ENCODE measurements at regions not wholly inside any gene's neighbourhood (a gene's known extent, or its start where the extent isn't known, plus 50 kb on each side); places are given as distances from the start of the nearest gene placed in this dataset.

DNA sequence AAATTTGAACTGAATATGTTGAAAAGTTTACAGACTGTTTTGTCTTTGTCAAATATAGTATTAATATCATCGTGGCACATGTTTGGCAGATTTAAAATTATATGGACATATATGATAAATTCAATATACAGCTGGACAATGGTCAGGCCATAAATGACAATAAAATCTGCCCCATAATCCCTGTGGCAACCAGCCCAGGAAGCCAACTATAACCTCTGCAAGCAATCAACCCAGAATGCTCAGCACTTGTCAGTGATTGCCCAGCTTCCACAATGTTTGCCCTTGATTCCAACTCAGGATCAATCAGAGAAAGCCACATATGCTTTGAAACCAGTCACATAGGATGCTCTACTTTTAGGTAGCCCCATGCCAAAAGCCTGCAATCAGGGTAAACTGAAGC is 671.9 kb downstream of the SUCLG1 start:
- H3K4me1 ChIP-seq (ENCODE audit: insufficient read depth, low read length): peaks cover 20% of the 10 kb centered on the region
- H3K9me3 ChIP-seq (ENCODE audit: insufficient read depth, low read depth, low read length): no peaks in the 10 kb centered on the region
- H3K36me3 ChIP-seq (ENCODE audit: insufficient read depth, low read length): no peaks in the 10 kb centered on the region
- WGBS: no CpG with 5 or more reads among the region's 1 CpG
- H3K27me3 ChIP-seq (ENCODE audit: insufficient read depth, low read length): no peaks in the 10 kb centered on the region
- H3K4me3 ChIP-seq (ENCODE audit: low read length): no peak overlapping the region
- H3K27ac ChIP-seq (ENCODE audit: low read depth, low read length): 0 out of 2 replicates have a peak overlapping the region, but pooled peaks have one; percentile 1
- H3K9ac ChIP-seq (ENCODE audit: low read depth, low read length): no peak overlapping the region

DNA sequence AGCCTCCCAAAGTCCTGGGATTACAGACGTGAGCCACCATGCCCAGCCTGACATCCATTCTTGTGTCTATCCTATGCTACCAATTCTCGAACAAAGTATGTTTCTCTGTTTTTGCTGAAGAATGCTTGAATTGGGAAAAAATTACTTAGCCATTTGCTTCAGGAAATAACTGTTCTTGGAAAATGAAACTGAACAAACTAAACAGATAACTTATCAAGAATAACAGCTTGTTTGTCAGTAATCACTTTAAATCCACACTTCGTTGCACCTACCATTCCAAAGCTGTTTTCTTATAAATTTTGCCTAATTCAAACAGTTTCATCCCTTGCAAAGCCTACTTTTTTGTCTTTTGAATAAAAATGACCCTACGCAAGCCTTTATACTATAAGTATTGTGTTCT is 672.9 kb downstream of the SUCLG1 start:
- no peak overlapping the region for H3K4me3 ChIP-seq (ENCODE audit: low read length)
- no peaks in the 10 kb centered on the region for H3K36me3 ChIP-seq (ENCODE audit: insufficient read depth, low read length)
- H3K9me3 ChIP-seq (ENCODE audit: insufficient read depth, low read depth, low read length): no peaks in the 10 kb centered on the region
- WGBS: 78% methylated on average over 3 of the region's 4 CpGs
- H3K27me3 ChIP-seq (ENCODE audit: insufficient read depth, low read length): no peaks in the 10 kb centered on the region
- no peak overlapping the region for H3K9ac ChIP-seq (ENCODE audit: low read depth, low read length)
- peaks cover 23% of the 10 kb centered on the region for H3K4me1 ChIP-seq (ENCODE audit: insufficient read depth, low read length)
- H3K27ac ChIP-seq (ENCODE audit: low read depth, low read length): no peak overlapping the region

DNA sequence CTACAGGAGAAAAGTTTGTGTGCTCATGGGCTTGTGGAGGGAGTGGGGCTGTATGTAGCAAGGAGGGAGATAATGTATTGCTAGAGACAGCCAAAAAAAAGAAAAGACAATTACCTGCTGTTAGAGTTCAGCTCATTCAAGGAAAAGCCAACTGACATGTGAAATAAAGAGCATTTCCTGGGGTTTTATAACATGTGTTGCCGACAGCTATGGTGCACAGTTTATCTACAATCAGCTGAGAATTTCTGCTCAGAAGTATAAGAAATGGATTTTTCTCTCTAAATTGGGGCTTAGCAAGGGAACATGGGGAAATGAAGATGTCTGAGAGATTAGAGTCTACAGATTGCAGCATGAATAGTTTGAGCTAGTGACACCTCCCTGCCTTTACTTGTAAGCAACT is 674.1 kb downstream of the SUCLG1 start:
- Histone ChIP-seq H3K27ac (ENCODE audit: low read depth, low read length) (no peak overlapping the region), H3K36me3 (ENCODE audit: insufficient read depth, low read length) (no peaks in the 10 kb centered on the region), H3K9me3 (ENCODE audit: insufficient read depth, low read depth, low read length) (no peaks in the 10 kb centered on the region), H3K9ac (ENCODE audit: low read depth, low read length) (no peak overlapping the region), H3K4me1 (ENCODE audit: insufficient read depth, low read length) (peaks cover 23% of the 10 kb centered on the region), H3K27me3 (ENCODE audit: insufficient read depth, low read length) (no peaks in the 10 kb centered on the region), H3K4me3 (ENCODE audit: low read length) (no peak overlapping the region)
- 87% methylated on average over 1 of the region's 1 CpG for WGBS

DNA sequence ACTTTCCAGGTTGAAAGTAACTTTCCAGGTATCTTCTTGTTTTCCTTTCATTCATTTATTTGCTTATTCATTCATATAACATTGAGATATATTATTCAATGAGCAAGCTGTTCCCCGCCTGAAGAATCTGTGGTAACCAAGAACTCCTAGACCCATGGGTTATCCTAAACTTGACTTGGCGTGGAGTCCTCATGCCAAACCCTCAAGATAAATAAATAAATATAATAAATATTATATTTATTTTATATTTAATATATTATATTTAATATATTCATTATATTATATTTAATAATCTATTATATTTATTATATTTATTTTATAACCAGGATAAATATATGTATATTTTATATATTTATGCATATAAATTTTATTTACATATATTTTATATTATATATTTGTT is 674.8 kb downstream of the SUCLG1 start:
- WGBS: 72% methylated on average over 2 of the region's 2 CpGs
- Histone ChIP-seq H3K9ac (ENCODE audit: low read depth, low read length) (no peak overlapping the region), H3K27me3 (ENCODE audit: insufficient read depth, low read length) (no peaks in the 10 kb centered on the region), H3K36me3 (ENCODE audit: insufficient read depth, low read length) (no peaks in the 10 kb centered on the region), H3K27ac (ENCODE audit: low read depth, low read length) (no peak overlapping the region), H3K9me3 (ENCODE audit: insufficient read depth, low read depth, low read length) (no peaks in the 10 kb centered on the region), H3K4me3 (ENCODE audit: low read length) (no peak overlapping the region), H3K4me1 (ENCODE audit: insufficient read depth, low read length) (peaks cover 23% of the 10 kb centered on the region)

DNA sequence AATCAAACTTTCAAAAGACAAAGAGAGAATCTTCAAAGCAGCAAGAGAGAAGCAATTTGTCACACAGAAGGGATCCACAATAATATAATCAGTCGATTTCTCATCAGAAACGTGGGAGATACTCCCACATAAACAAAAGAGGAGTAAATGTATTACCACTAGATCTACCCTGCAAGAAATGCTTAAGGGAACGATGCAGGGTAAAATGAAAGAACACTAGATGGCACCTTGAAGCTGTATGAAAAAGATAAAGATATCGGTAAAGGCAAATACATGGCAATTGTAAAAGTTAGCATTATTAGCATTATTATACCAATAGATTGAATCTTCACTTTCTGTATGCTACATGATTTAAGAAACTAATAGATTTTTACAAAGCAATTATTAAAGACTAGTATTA is 677.0 kb downstream of the SUCLG1 start:
- Histone ChIP-seq H3K27ac (ENCODE audit: low read depth, low read length) (no peak overlapping the region), H3K9me3 (ENCODE audit: insufficient read depth, low read depth, low read length) (no peaks in the 10 kb centered on the region), H3K9ac (ENCODE audit: low read depth, low read length) (no peak overlapping the region), H3K27me3 (ENCODE audit: insufficient read depth, low read length) (no peaks in the 10 kb centered on the region), H3K4me3 (ENCODE audit: low read length) (no peak overlapping the region), H3K36me3 (ENCODE audit: insufficient read depth, low read length) (no peaks in the 10 kb centered on the region), H3K4me1 (ENCODE audit: insufficient read depth, low read length) (peaks cover 7% of the 10 kb centered on the region; the same call in 1 of the 2 replicates)
- WGBS: 78% methylated on average over 4 of the region's 4 CpGs

DNA sequence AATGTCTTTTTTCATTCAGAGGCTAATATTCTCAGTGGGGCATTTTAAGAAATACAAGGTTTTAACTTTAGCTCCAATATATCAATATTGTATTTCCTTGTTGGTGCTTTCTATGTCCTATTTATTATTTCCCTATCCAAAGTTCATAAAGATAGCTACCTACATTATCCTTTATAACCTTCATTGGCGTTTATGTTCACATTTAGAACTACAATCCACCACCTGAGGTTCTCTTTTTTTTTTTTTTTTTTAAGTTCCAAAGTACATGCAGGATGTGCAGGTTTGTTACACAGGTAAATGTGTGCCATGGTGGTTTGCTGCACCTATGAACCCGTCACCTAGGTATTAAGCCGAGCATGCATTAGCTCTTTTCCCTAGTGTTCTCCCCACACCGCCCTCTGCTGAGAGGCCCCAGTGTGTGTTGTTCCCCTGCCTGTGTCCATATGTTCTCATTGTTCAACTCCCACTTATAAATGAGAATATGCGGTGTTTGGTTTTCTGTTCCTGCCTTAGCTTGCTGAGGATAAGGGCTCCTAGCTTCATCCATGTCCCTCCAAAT is 694.6 kb downstream of the SUCLG1 start:
- Histone ChIP-seq H3K27ac (ENCODE audit: low read depth, low read length) (no peak overlapping the region), H3K9ac (ENCODE audit: low read depth, low read length) (no peak overlapping the region), H3K4me1 (ENCODE audit: insufficient read depth, low read length) (no peaks in the 10 kb centered on the region), H3K9me3 (ENCODE audit: insufficient read depth, low read depth, low read length) (peaks cover 18% of the 10 kb centered on the region; the same call in 1 of the 2 replicates), H3K27me3 (ENCODE audit: insufficient read depth, low read length) (no peaks in the 10 kb centered on the region), H3K36me3 (ENCODE audit: insufficient read depth, low read length) (no peaks in the 10 kb centered on the region), H3K4me3 (ENCODE audit: low read length) (no peak overlapping the region)
- whole genome bisulfite sequencing: 99% methylated on average over 5 of the region's 5 CpGs

DNA sequence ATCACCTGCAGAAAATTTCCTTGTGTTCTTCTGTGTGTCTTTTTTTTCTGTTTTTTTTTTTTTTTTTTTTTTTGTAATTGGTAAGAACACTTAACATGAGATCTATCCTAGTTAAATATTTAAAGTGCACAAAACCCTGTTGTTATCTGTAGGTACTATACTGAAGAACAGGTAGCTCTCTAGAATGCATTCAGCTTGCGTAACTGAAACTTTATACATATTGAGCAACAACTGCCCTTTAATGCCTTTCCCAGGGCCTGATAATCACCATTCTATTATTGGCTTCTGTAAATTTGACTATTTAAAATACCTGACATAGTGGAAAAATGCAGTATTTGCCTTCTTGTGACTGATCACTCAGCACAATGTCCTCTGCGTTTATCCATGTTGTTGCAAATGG is 701.8 kb downstream of the SUCLG1 start:
- Histone ChIP-seq H3K27ac (ENCODE audit: low read depth, low read length) (no peak overlapping the region), H3K27me3 (ENCODE audit: insufficient read depth, low read length) (no peaks in the 10 kb centered on the region), H3K9ac (ENCODE audit: low read depth, low read length) (no peak overlapping the region), H3K9me3 (ENCODE audit: insufficient read depth, low read depth, low read length) (peaks cover 6% of the 10 kb centered on the region; the same call in 1 of the 2 replicates), H3K4me1 (ENCODE audit: insufficient read depth, low read length) (no peaks in the 10 kb centered on the region), H3K4me3 (ENCODE audit: low read length) (no peak overlapping the region), H3K36me3 (ENCODE audit: insufficient read depth, low read length) (no peaks in the 10 kb centered on the region)
- 94% methylated on average over 2 of the region's 2 CpGs for WGBS

DNA sequence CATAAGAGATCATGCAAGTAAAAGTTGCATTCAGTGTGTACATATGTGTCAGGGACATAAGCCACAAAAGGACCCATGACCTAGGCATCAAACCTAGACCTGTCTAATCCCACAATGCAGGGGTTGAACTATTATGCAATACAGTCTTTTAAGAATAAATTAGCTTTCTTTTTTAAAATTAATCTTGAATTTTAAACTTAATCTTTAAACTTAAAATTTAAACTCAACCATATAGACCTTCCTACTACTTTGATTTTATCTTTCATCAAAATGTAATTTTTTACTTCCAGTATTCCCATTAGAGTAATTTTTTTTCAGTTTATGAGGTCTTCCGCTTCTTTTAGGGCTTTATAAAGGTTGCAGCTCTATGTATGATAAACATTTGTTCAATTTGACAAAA is 702.9 kb downstream of the SUCLG1 start:
- no CpG with 5 or more reads among the region's 1 CpG for WGBS
- Histone ChIP-seq H3K9me3 (ENCODE audit: insufficient read depth, low read depth, low read length) (peaks cover 6% of the 10 kb centered on the region; the same call in 1 of the 2 replicates), H3K4me1 (ENCODE audit: insufficient read depth, low read length) (no peaks in the 10 kb centered on the region), H3K9ac (ENCODE audit: low read depth, low read length) (no peak overlapping the region), H3K36me3 (ENCODE audit: insufficient read depth, low read length) (no peaks in the 10 kb centered on the region), H3K27me3 (ENCODE audit: insufficient read depth, low read length) (no peaks in the 10 kb centered on the region), H3K4me3 (ENCODE audit: low read length) (no peak overlapping the region), H3K27ac (ENCODE audit: low read depth, low read length) (no peak overlapping the region)

DNA sequence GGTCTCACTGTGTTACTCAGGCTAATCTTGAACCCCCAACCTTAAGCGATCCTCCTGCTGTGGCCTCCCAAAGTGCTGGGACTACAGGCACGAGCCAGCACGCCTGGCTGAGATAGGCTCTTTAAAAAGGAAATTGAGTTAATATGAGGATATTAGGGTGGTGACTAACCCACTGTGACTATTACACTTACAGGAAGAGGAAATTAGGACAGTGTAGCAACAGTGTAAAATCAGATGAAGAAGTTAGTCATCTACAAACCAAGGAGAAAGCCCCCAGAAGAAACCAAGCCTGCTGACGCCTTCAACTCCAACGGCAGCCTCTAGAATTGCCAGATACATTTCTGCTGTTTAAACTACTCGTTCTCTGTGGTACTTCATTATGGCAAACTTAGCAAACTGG is 711.9 kb downstream of the SUCLG1 start:
- 95% methylated on average over 6 of the region's 6 CpGs for WGBS

DNA sequence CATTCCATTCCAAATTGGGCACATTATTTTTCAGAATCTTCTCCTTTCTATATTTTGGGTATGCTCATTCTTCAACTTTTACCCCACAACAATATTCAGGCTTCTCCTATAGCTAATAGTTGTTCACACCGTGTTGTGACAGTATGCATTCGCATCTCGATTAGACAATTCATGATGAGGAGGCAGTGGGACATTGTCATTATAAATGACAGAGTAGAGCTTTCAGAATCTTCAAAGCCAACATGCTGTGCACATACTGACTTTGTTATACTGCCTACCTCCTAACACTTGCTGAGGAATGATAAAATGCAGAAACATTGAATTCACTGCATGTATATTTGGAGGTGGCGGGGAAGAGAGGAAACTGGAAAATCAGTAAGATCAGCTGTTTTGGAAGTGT is 714.2 kb downstream of the SUCLG1 start:
- H3K36me3 ChIP-seq (ENCODE audit: insufficient read depth, low read length): no peaks in the 10 kb centered on the region
- 62% methylated on average over 4 of the region's 4 CpGs for WGBS
- peaks cover 14% of the 10 kb centered on the region for H3K9me3 ChIP-seq (ENCODE audit: insufficient read depth, low read depth, low read length)
- no peak overlapping the region for H3K27ac ChIP-seq (ENCODE audit: low read depth, low read length)
- no peak overlapping the region for H3K4me3 ChIP-seq (ENCODE audit: low read length)
- H3K27me3 ChIP-seq (ENCODE audit: insufficient read depth, low read length): no peaks in the 10 kb centered on the region
- no peak overlapping the region for H3K9ac ChIP-seq (ENCODE audit: low read depth, low read length)
- peaks cover 11% of the 10 kb centered on the region; the same call in 1 of the 2 replicates for H3K4me1 ChIP-seq (ENCODE audit: insufficient read depth, low read length)

More for the DNA sequence above, 711.9 kb downstream of the SUCLG1 start:
- Histone ChIP-seq H3K27me3 (ENCODE audit: insufficient read depth, low read length) (no peaks in the 10 kb centered on the region), H3K4me1 (ENCODE audit: insufficient read depth, low read length) (peaks cover 11% of the 10 kb centered on the region; the same call in 1 of the 2 replicates), H3K9me3 (ENCODE audit: insufficient read depth, low read depth, low read length) (0 out of 2 replicates have a peak, but pooled peaks cover 1% of the 10 kb centered on the region), H3K9ac (ENCODE audit: low read depth, low read length) (no peak overlapping the region), H3K27ac (ENCODE audit: low read depth, low read length) (no peak overlapping the region), H3K36me3 (ENCODE audit: insufficient read depth, low read length) (no peaks in the 10 kb centered on the region), H3K4me3 (ENCODE audit: low read length) (no peak overlapping the region)

DNA sequence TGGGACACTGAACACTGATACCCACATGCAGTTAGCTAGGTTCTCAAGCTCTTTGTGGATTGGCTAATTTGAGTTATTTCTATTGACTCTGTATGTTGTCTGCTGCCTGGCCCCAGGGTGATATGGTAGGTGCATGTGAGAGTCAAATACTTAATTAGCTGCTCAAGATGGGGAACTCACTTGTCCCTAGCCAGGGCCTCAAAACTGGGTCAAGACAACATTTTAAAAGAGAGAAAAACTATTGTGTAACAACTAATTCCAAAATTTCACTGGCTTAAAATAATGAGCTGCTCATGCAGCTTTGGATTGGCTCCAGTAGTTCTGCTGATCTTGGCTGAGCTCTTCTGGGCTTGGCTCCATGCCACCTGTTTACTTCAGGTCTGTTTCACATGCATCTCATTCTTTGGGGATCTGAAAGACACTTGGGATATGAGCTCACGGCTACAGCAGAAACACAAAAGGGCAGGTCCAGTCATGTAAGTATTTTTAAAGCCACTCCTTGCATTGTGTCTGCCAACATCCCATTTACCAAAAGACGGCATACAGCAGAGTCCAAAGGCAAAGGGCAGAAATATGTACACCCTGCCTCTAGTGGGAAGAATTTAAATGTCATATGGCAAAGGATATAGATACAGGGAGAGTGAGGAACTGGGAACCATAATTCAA is 716.8 kb downstream of the SUCLG1 start:
- peaks cover 21% of the 10 kb centered on the region for H3K9me3 ChIP-seq (ENCODE audit: insufficient read depth, low read depth, low read length)
- 96% methylated on average over 2 of the region's 2 CpGs for WGBS

More for the DNA sequence above, 716.8 kb downstream of the SUCLG1 start:
- H3K4me3 ChIP-seq (ENCODE audit: low read length): no peak overlapping the region
- peaks cover 11% of the 10 kb centered on the region; the same call in 1 of the 2 replicates for H3K4me1 ChIP-seq (ENCODE audit: insufficient read depth, low read length)
- H3K27me3 ChIP-seq (ENCODE audit: insufficient read depth, low read length): no peaks in the 10 kb centered on the region
- H3K27ac ChIP-seq (ENCODE audit: low read depth, low read length): no peak overlapping the region
- H3K36me3 ChIP-seq (ENCODE audit: insufficient read depth, low read length): no peaks in the 10 kb centered on the region
- H3K9ac ChIP-seq (ENCODE audit: low read depth, low read length): no peak overlapping the region

Data from HUES64 (cell line).